ENCODE measurements at regions not wholly inside any gene's neighbourhood (a gene's known extent, or its start where the extent isn't known, plus 50 kb on each side); places are given as distances from the start of the nearest gene placed in this dataset.

DNA sequence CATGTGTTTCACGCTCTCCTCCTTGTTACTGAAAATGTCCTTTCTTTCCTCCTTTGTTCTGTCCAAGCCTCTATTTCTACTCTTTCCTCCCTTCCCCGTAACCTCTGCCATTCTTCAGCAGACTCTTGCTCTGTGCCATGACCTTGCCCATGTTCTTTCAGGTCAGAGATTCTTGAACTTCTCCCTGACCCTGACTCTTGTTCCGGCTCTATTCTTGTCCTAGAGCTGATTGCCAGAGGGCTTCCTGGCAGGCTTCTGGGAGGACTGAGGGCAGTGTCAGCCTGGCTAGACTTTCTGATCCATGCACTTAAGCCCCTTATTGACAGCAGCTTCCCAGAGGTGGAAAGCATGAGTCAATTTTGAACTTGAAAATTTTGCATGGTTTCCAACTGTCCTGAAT is 174.2 kb downstream of the TMEM161B start:
- no peak for DNase-seq (ENCODE audit: low read depth)
- TF ChIP-seq, protein P1, sequence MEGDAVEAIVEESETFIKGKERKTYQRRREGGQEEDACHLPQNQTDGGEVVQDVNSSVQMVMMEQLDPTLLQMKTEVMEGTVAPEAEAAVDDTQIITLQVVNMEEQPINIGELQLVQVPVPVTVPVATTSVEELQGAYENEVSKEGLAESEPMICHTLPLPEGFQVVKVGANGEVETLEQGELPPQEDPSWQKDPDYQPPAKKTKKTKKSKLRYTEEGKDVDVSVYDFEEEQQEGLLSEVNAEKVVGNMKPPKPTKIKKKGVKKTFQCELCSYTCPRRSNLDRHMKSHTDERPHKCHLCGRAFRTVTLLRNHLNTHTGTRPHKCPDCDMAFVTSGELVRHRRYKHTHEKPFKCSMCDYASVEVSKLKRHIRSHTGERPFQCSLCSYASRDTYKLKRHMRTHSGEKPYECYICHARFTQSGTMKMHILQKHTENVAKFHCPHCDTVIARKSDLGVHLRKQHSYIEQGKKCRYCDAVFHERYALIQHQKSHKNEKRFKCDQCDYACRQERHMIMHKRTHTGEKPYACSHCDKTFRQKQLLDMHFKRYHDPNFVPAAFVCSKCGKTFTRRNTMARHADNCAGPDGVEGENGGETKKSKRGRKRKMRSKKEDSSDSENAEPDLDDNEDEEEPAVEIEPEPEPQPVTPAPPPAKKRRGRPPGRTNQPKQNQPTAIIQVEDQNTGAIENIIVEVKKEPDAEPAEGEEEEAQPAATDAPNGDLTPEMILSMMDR (IDR thresholded peaks at IDR 0.05; ENCODE audit: low read depth, low read length, missing control alignments): no peak
- no peak overlapping the region for H3K4me3 ChIP-seq (ENCODE audit: low read depth, low read length)
- in situ Hi-C loops (cut with HindIII; ENCODE audit: low sequenced_read_pairs): no loop called here

DNA sequence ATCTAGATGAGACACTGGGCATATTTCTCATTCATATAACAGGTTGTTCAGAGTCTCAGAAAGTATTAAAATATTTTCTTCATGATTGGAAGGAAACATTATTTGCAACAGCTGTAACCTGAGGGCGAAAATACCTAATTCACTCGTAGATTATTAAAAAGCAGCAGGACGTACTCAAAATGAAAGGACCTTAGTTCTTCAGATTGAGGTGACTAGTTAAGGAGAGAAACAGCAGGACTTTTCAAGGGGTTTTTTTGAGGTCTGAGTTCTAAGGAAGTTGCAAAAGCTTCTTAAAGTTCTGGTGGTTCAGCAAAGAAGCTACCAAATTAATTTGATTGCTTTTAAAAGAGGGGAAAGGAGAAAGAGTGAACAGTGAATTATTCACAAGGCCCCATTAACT is 174.9 kb downstream of the TMEM161B start:
- no peak for DNase-seq (ENCODE audit: low read depth)
- in situ Hi-C loops (cut with HindIII; ENCODE audit: low sequenced_read_pairs): no loop called here
- TF ChIP-seq, protein P1 (IDR thresholded peaks at IDR 0.05; ENCODE audit: low read depth, low read length, missing control alignments): no peak
- H3K4me3 ChIP-seq (ENCODE audit: low read depth, low read length): no peak overlapping the region

DNA sequence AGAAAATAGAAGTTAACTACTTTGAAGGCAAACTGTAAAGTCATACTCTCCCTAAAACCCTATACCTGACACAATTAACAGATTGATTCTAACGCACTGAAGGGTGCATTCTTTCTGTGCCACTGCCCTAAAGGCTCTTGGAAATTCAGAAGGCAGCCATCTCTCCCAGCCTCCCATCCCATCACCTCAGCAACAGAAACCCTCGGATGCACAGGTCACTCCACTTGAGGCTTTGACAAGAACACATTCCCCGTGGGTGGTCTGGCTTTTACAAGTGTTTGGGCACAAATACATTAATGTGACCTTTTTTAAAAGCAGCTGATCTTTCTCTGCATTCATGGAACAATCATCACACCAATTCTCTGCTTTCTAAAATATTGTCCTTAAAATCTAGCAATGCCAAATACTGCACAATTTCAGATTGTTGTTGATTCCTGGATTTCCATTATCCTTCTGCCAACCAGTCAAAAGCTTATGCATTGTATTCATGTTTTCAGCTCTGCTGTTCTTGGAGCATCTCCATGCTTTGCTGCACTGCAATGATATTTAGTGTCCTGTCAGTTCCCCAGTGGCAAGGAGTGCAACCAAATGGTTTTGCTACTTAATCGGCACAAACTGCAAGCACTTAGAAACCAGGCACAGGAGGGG is 175.6 kb downstream of the TMEM161B start:
- no peak overlapping the region for H3K4me3 ChIP-seq (ENCODE audit: low read depth, low read length)
- TF ChIP-seq, protein P1 (IDR thresholded peaks at IDR 0.05; ENCODE audit: low read depth, low read length, missing control alignments): no peak
- no peak for DNase-seq (ENCODE audit: low read depth)
- in situ Hi-C loops (cut with HindIII; ENCODE audit: low sequenced_read_pairs): no loop called here

DNA sequence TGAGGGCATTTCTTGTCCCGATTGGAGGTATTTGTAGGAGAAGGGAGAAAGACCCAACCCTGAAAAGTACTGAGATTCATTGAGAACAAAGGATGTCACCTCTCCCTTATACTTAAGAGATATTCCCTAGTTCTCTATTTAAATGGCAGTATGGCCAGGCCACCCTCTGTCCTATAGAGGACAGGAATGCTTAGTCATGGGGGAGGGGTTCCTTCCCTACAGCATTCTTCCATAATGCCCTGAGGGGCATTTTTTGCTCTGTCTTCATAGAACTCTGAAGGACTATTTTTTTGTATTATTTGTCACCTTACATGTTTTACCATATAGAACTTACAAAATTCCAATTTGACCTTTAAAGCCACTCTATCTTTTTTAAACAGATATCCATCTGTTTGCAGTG is 176.3 kb downstream of the TMEM161B start:
- TF ChIP-seq, protein P1 (IDR thresholded peaks at IDR 0.05; ENCODE audit: low read depth, low read length, missing control alignments): no peak
- DNase-seq (ENCODE audit: low read depth): no peak
- in situ Hi-C loops (cut with HindIII; ENCODE audit: low sequenced_read_pairs): no loop called here
- no peak overlapping the region for H3K4me3 ChIP-seq (ENCODE audit: low read depth, low read length)

DNA sequence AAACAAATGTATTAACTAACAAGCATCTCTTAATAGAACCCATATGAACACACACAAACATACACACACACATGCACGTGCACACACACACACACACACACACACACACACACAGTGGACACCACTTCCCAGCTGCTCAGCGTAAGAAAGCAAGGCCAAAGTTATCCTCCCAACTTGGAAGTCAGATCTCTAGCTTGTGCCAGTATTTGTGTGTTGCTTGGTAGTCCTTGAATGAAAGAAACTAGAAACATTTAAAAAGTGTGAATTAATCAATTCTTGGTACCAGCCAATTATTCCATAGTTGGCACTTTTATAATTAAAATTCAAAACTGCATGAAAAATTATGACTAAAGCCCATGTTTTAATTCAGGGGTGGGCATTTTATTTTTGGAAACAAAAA is 178.1 kb downstream of the TMEM161B start:
- TF ChIP-seq, protein P1 (IDR thresholded peaks at IDR 0.05; ENCODE audit: low read depth, low read length, missing control alignments): no peak
- in situ Hi-C loops (cut with HindIII; ENCODE audit: low sequenced_read_pairs): no loop called here
- no peak for DNase-seq (ENCODE audit: low read depth)
- no peak overlapping the region for H3K4me3 ChIP-seq (ENCODE audit: low read depth, low read length)

DNA sequence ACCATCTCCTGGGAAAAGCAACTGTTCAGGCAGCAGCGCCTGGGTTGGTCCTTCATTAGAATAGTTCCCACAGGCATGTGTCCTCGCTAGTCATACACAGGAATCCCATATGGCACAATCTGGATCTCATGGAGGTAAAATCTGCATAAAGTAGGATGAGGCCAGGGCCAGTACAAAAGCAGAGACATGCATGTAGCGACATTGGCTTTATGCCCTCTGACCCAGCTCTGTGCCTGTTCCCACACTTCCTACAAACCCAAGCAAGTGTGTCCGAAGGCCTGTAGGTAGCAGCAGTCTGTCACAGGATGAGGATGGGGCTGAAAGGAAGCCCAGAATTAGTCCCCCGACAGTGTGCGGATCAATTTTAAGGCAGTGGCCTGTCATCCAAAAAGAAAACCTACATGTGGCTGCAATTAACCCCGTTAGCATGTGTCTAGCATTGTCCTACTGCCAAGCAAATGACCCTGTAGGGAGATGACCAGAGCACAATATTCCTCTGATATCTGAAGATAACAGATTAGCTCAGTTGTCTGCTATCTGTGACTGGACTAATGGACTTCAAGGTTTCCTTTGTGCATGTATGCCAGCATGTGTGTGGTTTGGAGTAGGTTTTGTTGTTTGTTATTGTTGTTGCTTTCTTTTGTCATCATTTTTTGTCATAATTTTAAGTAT is 178.8 kb downstream of the TMEM161B start:
- no peak for DNase-seq (ENCODE audit: low read depth)
- no peak overlapping the region for H3K4me3 ChIP-seq (ENCODE audit: low read depth, low read length)
- TF ChIP-seq, protein P1 (IDR thresholded peaks at IDR 0.05; ENCODE audit: low read depth, low read length, missing control alignments): no peak
- in situ Hi-C loops (cut with HindIII; ENCODE audit: low sequenced_read_pairs): no loop called here

All from astrocyte of the cerebellum (primary cell).